HepG2 (cell line): ENCODE measurements at regions not wholly inside any gene's neighbourhood (a gene's known extent, or its start where the extent isn't known, plus 50 kb on each side); places are given as distances from the start of the nearest gene placed in this dataset.

Source experiments
- CBFB ChIP-seq: sonication (generic); formaldehyde crosslinking; IDR thresholded peaks from 2 replicates; pipeline ENCODE4 v1.4.0; 2020; ENCODE audit warnings: missing genetic modification reagents
- CREM ChIP-seq, 2 experiments: sonication (generic) in 1 of 2; formaldehyde crosslinking in 1 of 2; IDR thresholded peaks; 2 replicates each; pipeline versions ENCODE4 v1.4.0 to v1.6.1; 2016 to 2020; ENCODE audit warnings: antibody characterized with exemption in 1 of 2, mild to moderate bottlenecking in 1 of 2, missing genetic modification reagents in 1 of 2
- EZH2 ChIP-seq: conservative IDR thresholded peaks from 2 replicates; pipeline ENCODE4 v1.6.1; 2012; ENCODE audit warnings: mild to moderate bottlenecking, low read depth, low read length, moderate library complexity
- POLR2G ChIP-seq: fragments of 200-400 bp; formaldehyde crosslinking; IDR thresholded peaks from 2 replicates; pipeline ENCODE4 v1.6.1; 2018; ENCODE audit warnings: mild to moderate bottlenecking, low read depth, low read length, moderate library complexity
- SP1 ChIP-seq, 2 experiments: fragments of 450-650 bp in 1 of 2; sonication (generic) in 1 of 2; formaldehyde crosslinking in 1 of 2; IDR thresholded peaks; 2 replicates each; pipeline versions ENCODE4 v1.4.0 to v1.6.1; 2016 to 2020; ENCODE audit warnings: missing genetic modification reagents in 1 of 2
- U2AF1 ChIP-seq: fragments of 200-400 bp; formaldehyde crosslinking; optimal IDR thresholded peaks from 2 replicates; pipeline ENCODE3; 2017; ENCODE audit warnings: mild to moderate bottlenecking, low read depth, low read length
- WIZ ChIP-seq: sonication (generic); formaldehyde crosslinking; IDR thresholded peaks from 2 replicates; pipeline ENCODE4 v1.5.1; 2020; ENCODE audit warnings: mild to moderate bottlenecking, missing genetic modification reagents
- ZBTB8A ChIP-seq: sonication (generic); formaldehyde crosslinking; IDR thresholded peaks from 2 replicates; pipeline ENCODE4 v1.4.0; 2020; ENCODE audit warnings: mild to moderate bottlenecking, low read depth, missing genetic modification reagents, borderline replicate concordance
- ZNF205 ChIP-seq: IDR thresholded peaks from 2 replicates; pipeline ENCODE4 v1.6.1; 2018; ENCODE audit warnings: missing biosample characterization, missing genetic modification reagents
- TF ChIP-seq, protein P1 (sequence below), 2 experiments: sonication (generic) in 1 of 2; formaldehyde crosslinking in 1 of 2; IDR thresholded peaks; 2 replicates each; pipeline versions ENCODE4 v1.4.0 to v1.6.1; 2018 to 2020; ENCODE audit warnings: missing genetic modification reagents in 2 of 2, borderline replicate concordance in 1 of 2, low read depth in 1 of 2, mild to moderate bottlenecking in 1 of 2, missing biosample characterization in 1 of 2
- TF ChIP-seq, protein P2 (sequence below): IDR thresholded peaks from 2 replicates; pipeline ENCODE4 v1.6.1; 2018; ENCODE audit warnings: missing genetic modification reagents
- TF ChIP-seq, protein P3 (sequence below): sonication (generic); formaldehyde crosslinking; IDR thresholded peaks from 2 replicates; pipeline ENCODE4 v1.4.0; 2020; ENCODE audit warnings: missing genetic modification reagents
- TF ChIP-seq, protein P4 (sequence below): sonication (generic); formaldehyde crosslinking; IDR thresholded peaks from 2 replicates; pipeline ENCODE4 v1.5.1; 2020; ENCODE audit warnings: mild to moderate bottlenecking, missing genetic modification reagents

GRCh38 chr2:164078421-164078820 is 342.6 kb upstream of the FIGN start:
- TF ChIP-seq, protein P1, sequence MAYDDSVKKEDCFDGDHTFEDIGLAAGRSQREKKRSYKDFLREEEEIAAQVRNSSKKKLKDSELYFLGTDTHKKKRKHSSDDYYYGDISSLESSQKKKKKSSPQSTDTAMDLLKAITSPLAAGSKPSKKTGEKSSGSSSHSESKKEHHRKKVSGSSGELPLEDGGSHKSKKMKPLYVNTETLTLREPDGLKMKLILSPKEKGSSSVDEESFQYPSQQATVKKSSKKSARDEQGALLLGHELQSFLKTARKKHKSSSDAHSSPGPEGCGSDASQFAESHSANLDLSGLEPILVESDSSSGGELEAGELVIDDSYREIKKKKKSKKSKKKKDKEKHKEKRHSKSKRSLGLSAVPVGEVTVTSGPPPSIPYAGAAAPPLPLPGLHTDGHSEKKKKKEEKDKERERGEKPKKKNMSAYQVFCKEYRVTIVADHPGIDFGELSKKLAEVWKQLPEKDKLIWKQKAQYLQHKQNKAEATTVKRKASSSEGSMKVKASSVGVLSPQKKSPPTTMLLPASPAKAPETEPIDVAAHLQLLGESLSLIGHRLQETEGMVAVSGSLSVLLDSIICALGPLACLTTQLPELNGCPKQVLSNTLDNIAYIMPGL (CRISPR knock-in tag; IDR thresholded peaks at IDR 0.05; ENCODE audit: borderline replicate concordance in 1 of 2, low read depth in 1 of 2) = no peak
- no peak for TF ChIP-seq CREM (IDR thresholded peaks at IDR 0.05)
- no peak for TF ChIP-seq CREM (CRISPR knock-in tag; IDR thresholded peaks at IDR 0.05)
- TF ChIP-seq, protein P2, sequence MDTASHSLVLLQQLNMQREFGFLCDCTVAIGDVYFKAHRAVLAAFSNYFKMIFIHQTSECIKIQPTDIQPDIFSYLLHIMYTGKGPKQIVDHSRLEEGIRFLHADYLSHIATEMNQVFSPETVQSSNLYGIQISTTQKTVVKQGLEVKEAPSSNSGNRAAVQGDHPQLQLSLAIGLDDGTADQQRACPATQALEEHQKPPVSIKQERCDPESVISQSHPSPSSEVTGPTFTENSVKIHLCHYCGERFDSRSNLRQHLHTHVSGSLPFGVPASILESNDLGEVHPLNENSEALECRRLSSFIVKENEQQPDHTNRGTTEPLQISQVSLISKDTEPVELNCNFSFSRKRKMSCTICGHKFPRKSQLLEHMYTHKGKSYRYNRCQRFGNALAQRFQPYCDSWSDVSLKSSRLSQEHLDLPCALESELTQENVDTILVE (CRISPR knock-in tag) = no peak
- no peak for TF ChIP-seq CBFB (CRISPR knock-in tag)
- TF ChIP-seq U2AF1 = no peak
- no peak for TF ChIP-seq SP1 (IDR thresholded peaks at IDR 0.05)
- no peak for TF ChIP-seq SP1 (CRISPR knock-in tag; IDR thresholded peaks at IDR 0.05)
- no peak for TF ChIP-seq POLR2G
- no peak for TF ChIP-seq ZBTB8A
- no peak for TF ChIP-seq ZNF205
- TF ChIP-seq, protein P3, sequence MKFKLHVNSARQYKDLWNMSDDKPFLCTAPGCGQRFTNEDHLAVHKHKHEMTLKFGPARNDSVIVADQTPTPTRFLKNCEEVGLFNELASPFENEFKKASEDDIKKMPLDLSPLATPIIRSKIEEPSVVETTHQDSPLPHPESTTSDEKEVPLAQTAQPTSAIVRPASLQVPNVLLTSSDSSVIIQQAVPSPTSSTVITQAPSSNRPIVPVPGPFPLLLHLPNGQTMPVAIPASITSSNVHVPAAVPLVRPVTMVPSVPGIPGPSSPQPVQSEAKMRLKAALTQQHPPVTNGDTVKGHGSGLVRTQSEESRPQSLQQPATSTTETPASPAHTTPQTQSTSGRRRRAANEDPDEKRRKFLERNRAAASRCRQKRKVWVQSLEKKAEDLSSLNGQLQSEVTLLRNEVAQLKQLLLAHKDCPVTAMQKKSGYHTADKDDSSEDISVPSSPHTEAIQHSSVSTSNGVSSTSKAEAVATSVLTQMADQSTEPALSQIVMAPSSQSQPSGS (CRISPR knock-in tag) = no peak
- TF ChIP-seq, protein P4, sequence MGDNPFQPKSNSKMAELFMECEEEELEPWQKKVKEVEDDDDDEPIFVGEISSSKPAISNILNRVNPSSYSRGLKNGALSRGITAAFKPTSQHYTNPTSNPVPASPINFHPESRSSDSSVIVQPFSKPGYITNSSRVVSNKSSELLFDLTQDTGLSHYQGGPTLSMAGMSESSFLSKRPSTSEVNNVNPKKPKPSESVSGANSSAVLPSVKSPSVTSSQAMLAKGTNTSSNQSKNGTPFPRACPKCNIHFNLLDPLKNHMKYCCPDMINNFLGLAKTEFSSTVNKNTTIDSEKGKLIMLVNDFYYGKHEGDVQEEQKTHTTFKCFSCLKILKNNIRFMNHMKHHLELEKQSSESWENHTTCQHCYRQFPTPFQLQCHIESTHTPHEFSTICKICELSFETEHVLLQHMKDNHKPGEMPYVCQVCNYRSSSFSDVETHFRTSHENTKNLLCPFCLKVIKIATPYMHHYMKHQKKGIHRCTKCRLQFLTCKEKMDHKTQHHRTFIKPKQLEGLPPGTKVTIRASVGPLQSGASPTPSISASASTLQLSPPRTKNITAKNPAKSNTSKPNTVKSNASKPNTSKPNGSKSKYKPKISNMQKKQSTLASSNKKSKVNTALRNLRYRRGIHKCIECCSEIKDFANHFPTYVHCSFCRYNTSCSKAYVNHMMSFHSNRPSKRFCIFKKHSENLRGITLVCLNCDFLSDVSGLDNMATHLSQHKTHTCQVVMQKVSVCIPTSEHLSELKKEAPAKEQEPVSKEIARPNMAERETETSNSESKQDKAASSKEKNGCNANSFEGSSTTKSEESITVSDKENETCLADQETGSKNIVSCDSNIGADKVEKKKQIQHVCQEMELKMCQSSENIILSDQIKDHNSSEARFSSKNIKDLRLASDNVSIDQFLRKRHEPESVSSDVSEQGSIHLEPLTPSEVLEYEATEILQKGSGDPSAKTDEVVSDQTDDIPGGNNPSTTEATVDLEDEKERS (CRISPR knock-in tag) = no peak
- no peak for TF ChIP-seq WIZ
- TF ChIP-seq EZH2 = no peak
